OCI-LY3 (cell line): ENCODE measurements at regions not wholly inside any gene's neighbourhood (a gene's known extent, or its start where the extent isn't known, plus 50 kb on each side); places are given as distances from the start of the nearest gene placed in this dataset.

Experiments used
- CTCF ChIP-seq: fragments of 200-600, 300-600 bp; sonication (generic); IDR thresholded peaks from 2 replicates; pipeline ENCODE4 v1.5.1; 2014; ENCODE audit warnings: antibody characterized with exemption, low read length, low read depth
- EZH2phosphoT487 ChIP-seq: fragments of 200-600 bp; shearing (Covaris generic); IDR thresholded peaks from 2 replicates; pipeline ENCODE4 v1.6.1; 2018; ENCODE audit warnings: antibody characterized with exemption, mixed run types, low read depth

GRCh38 chr3:115517457-115518050 is 105.8 kb upstream of the GAP43 start:
- TF ChIP-seq CTCF (no peak), EZH2phosphoT487 (no peak)
